KMS-11 (cell line): ENCODE measurements at regions not wholly inside any gene's neighbourhood (a gene's known extent, or its start where the extent isn't known, plus 50 kb on each side); places are given as distances from the start of the nearest gene placed in this dataset.

Source experiments
- H2AFZ ChIP-seq: fragments of 200-600 bp; sonication (generic); 2 replicates; pipeline ENCODE4 v1.6.1; 2016; ENCODE audit warnings: antibody characterized with exemption, mixed run types, low read depth
- H3K27ac ChIP-seq: fragments of 200-600 bp; sonication (generic); 2 replicates; pipeline ENCODE4 v1.6.1; 2016; ENCODE audit warnings: mild to moderate bottlenecking, mixed run types
- H3K27me3 ChIP-seq: fragments of 200-600 bp; sonication (generic); 2 replicates; pipeline ENCODE4 v1.6.1; 2017; ENCODE audit warnings: mild to moderate bottlenecking, low read depth, mixed run types, moderate library complexity; ENCODE audit not compliant: insufficient read depth
- H3K36me3 ChIP-seq: fragments of 200-600 bp; sonication (generic); 2 replicates; pipeline ENCODE4 v1.6.1; 2017; ENCODE audit warnings: mild to moderate bottlenecking, mixed run types; ENCODE audit not compliant: insufficient read depth
- H3K4me1 ChIP-seq: fragments of 200-600 bp; sonication (generic); 2 replicates; pipeline ENCODE4 v1.6.1; 2016; ENCODE audit warnings: mild to moderate bottlenecking, low read depth, mixed run types; ENCODE audit not compliant: poor library complexity, severe bottlenecking
- H3K4me2 ChIP-seq: fragments of 200-600 bp; sonication (generic); 2 replicates; pipeline ENCODE4 v1.7.0; 2016; ENCODE audit warnings: mild to moderate bottlenecking, mixed run types
- H3K4me3 ChIP-seq: fragments of 200-600 bp; sonication (generic); IDR thresholded peaks from 2 replicates; pipeline ENCODE4 v1.6.1; 2017; ENCODE audit warnings: low read depth, low read length, mixed read lengths; ENCODE audit not compliant: insufficient read depth
- H3K79me2 ChIP-seq: fragments of 200-600 bp; sonication (generic); 2 replicates; pipeline ENCODE4 v1.6.1; 2016; ENCODE audit warnings: low read depth, mixed run types; ENCODE audit not compliant: insufficient read depth
- H3K9ac ChIP-seq: fragments of 200-600 bp; sonication (generic); 2 replicates; pipeline ENCODE4 v1.6.1; 2016; ENCODE audit warnings: mild to moderate bottlenecking, mixed run types
- H4K20me1 ChIP-seq: fragments of 200-600 bp; sonication (generic); 2 replicates; pipeline ENCODE4 v1.6.1; 2016; ENCODE audit warnings: mild to moderate bottlenecking, mixed run types; ENCODE audit not compliant: insufficient read depth
- CTCF ChIP-seq: fragments of 200-600 bp; sonication (generic); conservative IDR thresholded peaks from 2 replicates; pipeline ENCODE4 v1.6.1; 2017; ENCODE audit warnings: low read depth, mild to moderate bottlenecking, antibody characterized with exemption, low read length, moderate library complexity, mixed read lengths

- Histone ChIP-seq H3K4me2 (no peak overlapping the region), H3K36me3 (no peaks in the 10 kb centered on the region), H2AFZ (no peak overlapping the region), H3K27ac (no peak overlapping the region), H3K27me3 (no peaks in the 10 kb centered on the region), H3K79me2 (no peaks in the 10 kb centered on the region), H3K4me1 (no peaks in the 10 kb centered on the region), H3K9ac (no peak overlapping the region), H3K4me3 (no peak overlapping the region), H4K20me1 (no peaks in the 10 kb centered on the region)
- no peak for TF ChIP-seq CTCF
Observed at GRCh38 chr9:82716821-82717220, 346.1 kb downstream of the RASEF start.

- no peak for TF ChIP-seq CTCF
- Histone ChIP-seq H3K27me3 (no peaks in the 10 kb centered on the region), H3K27ac (no peak overlapping the region), H2AFZ (no peak overlapping the region), H4K20me1 (no peaks in the 10 kb centered on the region), H3K4me3 (no peak overlapping the region), H3K4me2 (no peak overlapping the region), H3K4me1 (peaks cover 4% of the 10 kb centered on the region), H3K36me3 (no peaks in the 10 kb centered on the region), H3K9ac (no peak overlapping the region), H3K79me2 (no peaks in the 10 kb centered on the region)
Observed at GRCh38 chr9:82720515-82720914, 342.4 kb downstream of the RASEF start.

- Histone ChIP-seq H3K9ac (no peak overlapping the region), H3K36me3 (no peaks in the 10 kb centered on the region), H4K20me1 (no peaks in the 10 kb centered on the region), H3K79me2 (no peaks in the 10 kb centered on the region), H3K4me2 (no peak overlapping the region), H3K27ac (no peak overlapping the region), H3K4me3 (no peak overlapping the region), H2AFZ (no peak overlapping the region), H3K27me3 (no peaks in the 10 kb centered on the region), H3K4me1 (peaks cover 14% of the 10 kb centered on the region)
- no peak for TF ChIP-seq CTCF
Observed at GRCh38 chr9:82721593-82721992, 341.3 kb downstream of the RASEF start.

- Histone ChIP-seq H3K27me3 (no peaks in the 10 kb centered on the region), H3K4me1 (peaks cover 18% of the 10 kb centered on the region), H3K9ac (no peak overlapping the region), H4K20me1 (no peaks in the 10 kb centered on the region), H3K4me2 (no peak overlapping the region), H3K36me3 (no peaks in the 10 kb centered on the region), H3K79me2 (no peaks in the 10 kb centered on the region), H3K4me3 (no peak overlapping the region), H2AFZ (no peak overlapping the region), H3K27ac (no peak overlapping the region)
- no peak for TF ChIP-seq CTCF
Observed at GRCh38 chr9:82722051-82722450, 340.9 kb downstream of the RASEF start.
